Ishikawa (cell line): ENCODE measurements at regions not wholly inside any gene's neighbourhood (a gene's known extent, or its start where the extent isn't known, plus 50 kb on each side); places are given as distances from the start of the nearest gene placed in this dataset.

Source experiments
- CEBPB ChIP-seq: IDR thresholded peaks from 2 replicates; pipeline ENCODE4 v1.6.1; 2012
- CREB1 ChIP-seq: IDR thresholded peaks from 2 replicates; pipeline ENCODE4 v1.6.1; 2012; ENCODE audit warnings: low read depth
- EGR1 ChIP-seq: IDR thresholded peaks from 2 replicates; pipeline ENCODE4 v1.6.1; 2012
- EP300 ChIP-seq: IDR thresholded peaks from 2 replicates; pipeline ENCODE4 v1.6.1; 2012; ENCODE audit warnings: borderline replicate concordance
- FOXM1 ChIP-seq: IDR thresholded peaks from 2 replicates; pipeline ENCODE4 v1.6.1; 2012; ENCODE audit warnings: low read depth, borderline replicate concordance
- NFIC ChIP-seq: IDR thresholded peaks from 2 replicates; pipeline ENCODE4 v1.6.1; 2012
- RAD21 ChIP-seq: IDR thresholded peaks from 2 replicates; pipeline ENCODE4 v1.6.1; 2012; ENCODE audit warnings: low read depth
- TAF1 ChIP-seq: IDR thresholded peaks from 2 replicates; pipeline ENCODE4 v1.6.1; 2012; ENCODE audit warnings: low read depth, mild to moderate bottlenecking
- TCF12 ChIP-seq: IDR thresholded peaks from 2 replicates; pipeline ENCODE4 v1.6.1; 2012; ENCODE audit warnings: low read depth
- TEAD4 ChIP-seq: IDR thresholded peaks from 2 replicates; pipeline ENCODE4 v1.6.1; 2012
- YY1 ChIP-seq: IDR thresholded peaks from 2 replicates; pipeline ENCODE4 v1.6.1; 2012; ENCODE audit warnings: low read depth
- ZBTB7A ChIP-seq: IDR thresholded peaks from 2 replicates; pipeline ENCODE4 v1.6.1; 2012; ENCODE audit warnings: low read depth
- TF ChIP-seq, protein P1 (sequence below): IDR thresholded peaks from 2 replicates; pipeline ENCODE4 v1.6.1; 2012
- TF ChIP-seq, protein P2 (sequence below): IDR thresholded peaks from 2 replicates; pipeline ENCODE4 v1.6.1; 2012; ENCODE audit warnings: low read depth, mild to moderate bottlenecking
- TF ChIP-seq, protein P3 (sequence below): IDR thresholded peaks from 2 replicates; pipeline ENCODE4 v1.6.1; 2012

DNA sequence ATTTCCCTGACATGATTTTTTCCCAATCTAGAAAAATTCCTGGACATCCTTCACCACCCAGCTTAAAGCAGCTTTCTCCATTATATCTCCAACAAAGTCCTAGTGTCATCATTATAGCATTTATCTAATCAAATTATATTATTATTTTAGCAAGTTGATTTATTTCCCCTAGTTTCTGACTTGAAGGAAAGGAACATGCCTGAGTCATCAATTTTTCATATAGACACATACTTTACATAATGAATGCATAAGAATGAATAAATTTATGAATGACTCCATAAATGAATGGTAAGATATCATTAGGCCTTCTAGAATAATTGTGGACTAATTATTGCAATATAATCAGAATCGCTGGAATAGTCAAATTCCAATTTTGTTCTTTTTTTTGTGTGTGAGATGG, 79.4 kb upstream of the COL11A1 start:
- TF ChIP-seq TEAD4 (no peak), RAD21 (no peak), CEBPB (no peak), FOXM1 (no peak), TCF12 (no peak), ZBTB7A (no peak), YY1 (no peak), TAF1 (no peak), EP300 (no peak), NFIC (no peak), EGR1 (no peak), CREB1 (no peak)
- TF ChIP-seq, protein P1, sequence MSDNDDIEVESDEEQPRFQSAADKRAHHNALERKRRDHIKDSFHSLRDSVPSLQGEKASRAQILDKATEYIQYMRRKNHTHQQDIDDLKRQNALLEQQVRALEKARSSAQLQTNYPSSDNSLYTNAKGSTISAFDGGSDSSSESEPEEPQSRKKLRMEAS, result no peak
- TF ChIP-seq, protein P2, sequence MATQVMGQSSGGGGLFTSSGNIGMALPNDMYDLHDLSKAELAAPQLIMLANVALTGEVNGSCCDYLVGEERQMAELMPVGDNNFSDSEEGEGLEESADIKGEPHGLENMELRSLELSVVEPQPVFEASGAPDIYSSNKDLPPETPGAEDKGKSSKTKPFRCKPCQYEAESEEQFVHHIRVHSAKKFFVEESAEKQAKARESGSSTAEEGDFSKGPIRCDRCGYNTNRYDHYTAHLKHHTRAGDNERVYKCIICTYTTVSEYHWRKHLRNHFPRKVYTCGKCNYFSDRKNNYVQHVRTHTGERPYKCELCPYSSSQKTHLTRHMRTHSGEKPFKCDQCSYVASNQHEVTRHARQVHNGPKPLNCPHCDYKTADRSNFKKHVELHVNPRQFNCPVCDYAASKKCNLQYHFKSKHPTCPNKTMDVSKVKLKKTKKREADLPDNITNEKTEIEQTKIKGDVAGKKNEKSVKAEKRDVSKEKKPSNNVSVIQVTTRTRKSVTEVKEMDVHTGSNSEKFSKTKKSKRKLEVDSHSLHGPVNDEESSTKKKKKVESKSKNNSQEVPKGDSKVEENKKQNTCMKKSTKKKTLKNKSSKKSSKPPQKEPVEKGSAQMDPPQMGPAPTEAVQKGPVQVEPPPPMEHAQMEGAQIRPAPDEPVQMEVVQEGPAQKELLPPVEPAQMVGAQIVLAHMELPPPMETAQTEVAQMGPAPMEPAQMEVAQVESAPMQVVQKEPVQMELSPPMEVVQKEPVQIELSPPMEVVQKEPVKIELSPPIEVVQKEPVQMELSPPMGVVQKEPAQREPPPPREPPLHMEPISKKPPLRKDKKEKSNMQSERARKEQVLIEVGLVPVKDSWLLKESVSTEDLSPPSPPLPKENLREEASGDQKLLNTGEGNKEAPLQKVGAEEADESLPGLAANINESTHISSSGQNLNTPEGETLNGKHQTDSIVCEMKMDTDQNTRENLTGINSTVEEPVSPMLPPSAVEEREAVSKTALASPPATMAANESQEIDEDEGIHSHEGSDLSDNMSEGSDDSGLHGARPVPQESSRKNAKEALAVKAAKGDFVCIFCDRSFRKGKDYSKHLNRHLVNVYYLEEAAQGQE, result no peak
- TF ChIP-seq, protein P3, sequence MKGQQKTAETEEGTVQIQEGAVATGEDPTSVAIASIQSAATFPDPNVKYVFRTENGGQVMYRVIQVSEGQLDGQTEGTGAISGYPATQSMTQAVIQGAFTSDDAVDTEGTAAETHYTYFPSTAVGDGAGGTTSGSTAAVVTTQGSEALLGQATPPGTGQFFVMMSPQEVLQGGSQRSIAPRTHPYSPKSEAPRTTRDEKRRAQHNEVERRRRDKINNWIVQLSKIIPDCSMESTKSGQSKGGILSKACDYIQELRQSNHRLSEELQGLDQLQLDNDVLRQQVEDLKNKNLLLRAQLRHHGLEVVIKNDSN, result no peak

DNA sequence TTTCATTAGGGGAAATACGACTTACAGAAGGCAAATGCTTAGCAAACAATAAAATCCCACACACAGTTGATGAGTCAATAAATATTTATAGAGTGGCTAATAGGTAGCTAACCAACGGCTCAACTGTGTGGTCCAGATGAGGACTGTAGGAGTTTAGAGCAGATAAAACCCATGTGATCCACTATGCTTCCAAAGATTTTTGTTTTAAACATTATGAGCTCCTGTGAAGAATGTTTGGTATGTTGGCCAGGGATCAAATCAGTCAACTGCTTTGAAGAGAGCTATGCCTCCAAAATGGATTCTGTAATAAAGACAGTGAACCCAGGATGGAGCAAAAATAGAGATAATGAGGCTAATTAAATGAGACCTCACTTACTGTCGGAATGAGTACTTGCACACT, 72.3 kb upstream of the COL11A1 start:
- TF ChIP-seq TCF12, result no peak
- TF ChIP-seq TEAD4, result peak; percentile 40; the same call in 1 of the 2 replicates

DNA sequence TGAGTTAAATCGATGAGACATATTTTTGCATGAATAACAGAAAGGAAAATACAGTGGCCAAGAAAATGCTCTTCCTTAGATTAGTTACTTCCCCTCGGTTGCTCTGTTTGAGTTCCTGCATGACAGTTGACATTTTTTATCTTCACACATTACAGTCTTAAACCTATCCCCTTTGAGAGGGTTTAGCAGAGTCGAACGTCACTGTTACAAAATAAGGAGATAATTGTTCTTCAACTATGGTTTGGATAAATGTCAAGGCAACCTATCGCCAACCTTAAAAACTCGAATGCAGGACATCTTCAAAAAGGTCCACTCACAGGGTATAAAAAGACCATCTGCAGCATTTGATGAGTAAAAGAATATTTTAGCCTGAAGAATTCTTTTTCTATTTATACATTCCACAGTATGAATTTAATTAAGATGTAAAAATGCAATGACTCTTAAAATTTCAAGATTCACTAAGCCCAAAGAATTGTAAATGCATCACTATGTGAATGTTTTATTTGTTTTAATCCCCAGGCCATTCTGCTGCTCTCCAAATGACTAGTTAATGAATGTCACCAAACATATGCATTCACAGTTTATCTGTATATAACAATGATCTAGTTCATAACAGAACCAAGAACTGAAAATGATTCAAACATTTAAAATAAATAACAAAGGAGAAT, 68.9 kb upstream of the COL11A1 start:
- TF ChIP-seq ZBTB7A (no peak), TAF1 (no peak), NFIC (no peak), RAD21 (no peak), EP300 (no peak), FOXM1 (no peak), CREB1 (no peak), EGR1 (no peak), CEBPB (no peak), TCF12 (no peak), YY1 (no peak), TEAD4 (no peak)
- TF ChIP-seq, protein P3, result no peak
- TF ChIP-seq, protein P1, result no peak
- TF ChIP-seq, protein P2, result no peak

DNA sequence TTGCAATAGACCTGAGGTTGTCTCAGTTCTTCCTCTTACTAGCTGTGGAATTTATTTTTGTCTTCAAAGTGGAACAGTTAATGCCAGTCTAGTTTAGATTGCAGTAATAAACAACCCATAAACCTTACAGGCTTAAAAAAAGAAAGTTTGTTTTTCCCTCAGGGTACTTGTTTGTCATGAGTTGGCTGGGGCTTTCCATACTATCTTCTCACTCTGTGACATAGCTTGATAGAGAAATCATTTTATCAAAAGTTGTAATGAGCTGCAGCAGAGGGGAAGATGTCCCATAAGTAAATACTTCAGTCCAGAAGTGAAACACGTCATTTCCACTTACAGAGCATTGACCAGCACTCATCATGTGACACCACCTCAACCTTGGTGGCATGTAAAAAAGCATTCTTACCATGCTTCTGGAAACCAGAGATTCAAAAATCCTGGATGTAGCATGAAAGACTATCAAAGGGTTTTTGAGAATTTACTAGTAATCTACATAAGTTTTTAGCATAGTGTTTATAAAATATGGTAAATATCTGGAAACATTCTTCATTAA, 62.8 kb upstream of the COL11A1 start:
- TF ChIP-seq ZBTB7A (no peak), EGR1 (no peak), CEBPB (no peak), RAD21 (no peak), TAF1 (no peak), YY1 (no peak), CREB1 (no peak)
- TF ChIP-seq, protein P1, result no peak
- TF ChIP-seq, protein P2, result no peak
